ENCODE measurements at regions not wholly inside any gene's neighbourhood (a gene's known extent, or its start where the extent isn't known, plus 50 kb on each side); places are given as distances from the start of the nearest gene placed in this dataset.

- no peak for TF ChIP-seq ZNF232 (CRISPR knock-in tag; IDR thresholded peaks at IDR 0.05)
- TF ChIP-seq CTCF (IDR thresholded peaks at IDR 0.05): no peak
- no peak for TF ChIP-seq E2F1 (CRISPR knock-in tag; IDR thresholded peaks at IDR 0.05)
- no peak for TF ChIP-seq NR3C1 (CRISPR knock-in tag; conservative IDR thresholded peaks at IDR 0.05; ENCODE audit: low read depth)
- no peak for TF ChIP-seq FOXJ3 (CRISPR knock-in tag; IDR thresholded peaks at IDR 0.05; ENCODE audit: borderline replicate concordance)
- no peak for TF ChIP-seq HMGXB4 (CRISPR knock-in tag; IDR thresholded peaks at IDR 0.05)
- no peak for TF ChIP-seq ZNF317 (CRISPR knock-in tag; IDR thresholded peaks at IDR 0.05; ENCODE audit: borderline replicate concordance, low read depth)
- no peak for TF ChIP-seq MLX (CRISPR knock-in tag; IDR thresholded peaks at IDR 0.05)
- TF ChIP-seq NR1H2 (CRISPR knock-in tag; IDR thresholded peaks at IDR 0.05): no peak
These were observed 66.3 kb upstream of the LRRTM4 start for GRCh38 chr2:77588438-77588837.
